CD4-positive, alpha-beta T cell treated with Interleukin-12 subunit alpha and Interleukin-12 subunit beta, for 1 hour (primary cell): ENCODE measurements at regions not wholly inside any gene's neighbourhood (a gene's known extent, or its start where the extent isn't known, plus 50 kb on each side); places are given as distances from the start of the nearest gene placed in this dataset.

Experiments used
- DNase-seq: peaks from one replicate; pipeline ENCODE4 v3.0.0-alpha.2; 2020

- no peak for DNase-seq
These were observed 54.9 kb upstream of the RFC3 start for GRCh38 chr13:33763021-33763420.

GRCh38 chr13:33764716-33765115 lies 53.2 kb upstream of the RFC3 start:
- no peak for DNase-seq

- DNase-seq = no peak
These were observed 51.4 kb upstream of the RFC3 start for GRCh38 chr13:33766329-33767123.

GRCh38 chr13:33767140-33767539 lies 50.8 kb upstream of the RFC3 start:
- DNase-seq = no peak
